OCI-LY7 (cell line): ENCODE measurements at regions not wholly inside any gene's neighbourhood (a gene's known extent, or its start where the extent isn't known, plus 50 kb on each side); places are given as distances from the start of the nearest gene placed in this dataset.
"Not testable (repeated sequence)": the region's sequence is repeated elsewhere in the genome, so short reads cannot be mapped to it uniquely, and the experiment has no call there.

Source experiments
- BruUV-seq: library from RNA; stranded (reverse); fragments of 400-500 nt; replicated peaks from 2 replicates; lab custom pipeline; 2021; lab: Mats Ljungman, UMichigan
- CTCF ChIA-PET: fragments of 300-600 bp; sonication (Branson Sonifier 250); formaldehyde crosslinking; loops from one replicate; lab custom pipeline; 2022; ENCODE audit warnings: antibody characterized with exemption; ENCODE audit not compliant: unreplicated experiment; lab: Charles Lee
- POLR2A ChIA-PET: fragments of 300-600 bp; sonication (Branson Sonifier 250); formaldehyde crosslinking; loops from one replicate; lab custom pipeline; 2022; ENCODE audit warnings: antibody characterized with exemption; lab: Charles Lee
- DNase-seq: peaks from one replicate; pipeline ENCODE4 v3.0.0-alpha.2; 2015; ENCODE audit warnings: low spot score
- H2AFZ ChIP-seq: fragments of 200-600 bp; sonication (generic), shearing (Covaris generic); 2 replicates; pipeline ENCODE4 v1.6.1; 2014; ENCODE audit warnings: mild to moderate bottlenecking, antibody characterized with exemption, low read length, moderate library complexity
- H3K27ac ChIP-seq: fragments of 200-600 bp; sonication (generic); 2 replicates; pipeline ENCODE4 v1.5.1; 2014; ENCODE audit warnings: mixed run types, low read depth, mild to moderate bottlenecking, moderate library complexity, low read length, inconsistent platforms; ENCODE audit not compliant: poor library complexity, severe bottlenecking
- H3K36me3 ChIP-seq: fragments of 200-600 bp; sonication (generic); 2 replicates; pipeline ENCODE4 v1.6.1; 2014; ENCODE audit warnings: mild to moderate bottlenecking, antibody characterized with exemption, low read length, moderate library complexity, mixed read lengths; ENCODE audit not compliant: insufficient read depth
- H3K4me1 ChIP-seq: fragments of 200-600 bp; sonication (generic); 2 replicates; pipeline ENCODE4 v1.5.1; 2014; ENCODE audit warnings: mild to moderate bottlenecking, low read length; ENCODE audit not compliant: insufficient read depth, poor library complexity, severe bottlenecking
- H3K4me2 ChIP-seq: fragments of 200-600 bp; sonication (generic); 2 replicates; pipeline ENCODE4 v1.6.1; 2014; ENCODE audit warnings: mild to moderate bottlenecking, low read length
- H3K4me3 ChIP-seq: fragments of 200-600 bp; sonication (generic); 2 replicates; pipeline ENCODE4 v1.5.1; 2014; ENCODE audit warnings: mild to moderate bottlenecking, low read depth, low read length; ENCODE audit not compliant: poor library complexity, severe bottlenecking
- H3K79me2 ChIP-seq: fragments of 200-600 bp; sonication (generic); 2 replicates; pipeline ENCODE4 v1.6.1; 2016; ENCODE audit warnings: low read depth, mild to moderate bottlenecking, low read length, moderate library complexity, mixed read lengths; ENCODE audit not compliant: insufficient read depth
- H3K9me2 ChIP-seq: fragments of 200-600 bp; sonication (generic); 2 replicates; pipeline ENCODE4 v1.6.1; 2016; ENCODE audit warnings: mild to moderate bottlenecking, low read length, mixed read lengths; ENCODE audit not compliant: insufficient read depth
- H3K9me3 ChIP-seq: fragments of 200-600 bp; sonication (generic); 2 replicates; pipeline ENCODE4 v1.6.1; 2014; ENCODE audit warnings: mild to moderate bottlenecking, mixed run types, low read length, mixed read lengths
- H4K20me1 ChIP-seq: fragments of 200-600 bp; sonication (generic); 2 replicates; pipeline ENCODE4 v1.6.1; 2014; ENCODE audit warnings: mild to moderate bottlenecking, antibody characterized with exemption, low read length, moderate library complexity, mixed read lengths; ENCODE audit not compliant: insufficient read depth
- EZH2phosphoT487 ChIP-seq: fragments of 200-600 bp; sonication (generic); IDR thresholded peaks from 2 replicates; pipeline ENCODE4 v1.6.1; 2018; ENCODE audit warnings: low read depth, borderline replicate concordance, mild to moderate bottlenecking, mixed run types, antibody characterized with exemption, low read length, moderate library complexity, mixed read lengths
- intact Hi-C: fragments of 100-400 bp; cut with micrococcal nuclease; formaldehyde crosslinking; loops from one replicate; pipeline ENCODE4 v1.10.0; 2022; ENCODE audit not compliant: unreplicated experiment
- TF ChIP-seq, protein P1 (sequence below): fragments of 200-600 bp; sonication (generic); conservative IDR thresholded peaks from 2 replicates; pipeline ENCODE4 v1.5.1; 2014; ENCODE audit warnings: mild to moderate bottlenecking, antibody characterized with exemption, low read length, moderate library complexity, mixed read lengths

DNA sequence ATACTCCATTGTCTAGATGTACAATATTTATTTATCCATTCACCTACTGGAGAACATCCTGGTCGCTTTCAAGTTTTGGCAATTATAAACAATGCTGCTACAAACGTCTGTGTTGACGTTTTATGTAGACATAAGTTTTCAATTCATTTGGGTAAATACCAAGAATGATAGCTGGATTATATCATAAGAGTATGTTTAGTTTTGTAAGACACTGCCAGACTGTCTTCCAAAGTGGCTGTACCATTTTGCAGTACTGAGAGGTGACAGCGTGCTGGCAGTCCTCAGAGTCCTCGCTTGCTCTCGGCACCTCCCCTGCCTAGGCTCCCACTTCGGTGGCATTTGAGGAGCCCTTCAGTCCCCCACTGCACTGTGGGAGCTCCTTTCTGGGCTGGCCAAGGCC lies 253.3 kb upstream of the INTU start:
- POLR2A ChIA-PET = no interaction called here
- TF ChIP-seq, protein P1, sequence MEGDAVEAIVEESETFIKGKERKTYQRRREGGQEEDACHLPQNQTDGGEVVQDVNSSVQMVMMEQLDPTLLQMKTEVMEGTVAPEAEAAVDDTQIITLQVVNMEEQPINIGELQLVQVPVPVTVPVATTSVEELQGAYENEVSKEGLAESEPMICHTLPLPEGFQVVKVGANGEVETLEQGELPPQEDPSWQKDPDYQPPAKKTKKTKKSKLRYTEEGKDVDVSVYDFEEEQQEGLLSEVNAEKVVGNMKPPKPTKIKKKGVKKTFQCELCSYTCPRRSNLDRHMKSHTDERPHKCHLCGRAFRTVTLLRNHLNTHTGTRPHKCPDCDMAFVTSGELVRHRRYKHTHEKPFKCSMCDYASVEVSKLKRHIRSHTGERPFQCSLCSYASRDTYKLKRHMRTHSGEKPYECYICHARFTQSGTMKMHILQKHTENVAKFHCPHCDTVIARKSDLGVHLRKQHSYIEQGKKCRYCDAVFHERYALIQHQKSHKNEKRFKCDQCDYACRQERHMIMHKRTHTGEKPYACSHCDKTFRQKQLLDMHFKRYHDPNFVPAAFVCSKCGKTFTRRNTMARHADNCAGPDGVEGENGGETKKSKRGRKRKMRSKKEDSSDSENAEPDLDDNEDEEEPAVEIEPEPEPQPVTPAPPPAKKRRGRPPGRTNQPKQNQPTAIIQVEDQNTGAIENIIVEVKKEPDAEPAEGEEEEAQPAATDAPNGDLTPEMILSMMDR = no peak
- TF ChIP-seq EZH2phosphoT487 = no peak

DNA sequence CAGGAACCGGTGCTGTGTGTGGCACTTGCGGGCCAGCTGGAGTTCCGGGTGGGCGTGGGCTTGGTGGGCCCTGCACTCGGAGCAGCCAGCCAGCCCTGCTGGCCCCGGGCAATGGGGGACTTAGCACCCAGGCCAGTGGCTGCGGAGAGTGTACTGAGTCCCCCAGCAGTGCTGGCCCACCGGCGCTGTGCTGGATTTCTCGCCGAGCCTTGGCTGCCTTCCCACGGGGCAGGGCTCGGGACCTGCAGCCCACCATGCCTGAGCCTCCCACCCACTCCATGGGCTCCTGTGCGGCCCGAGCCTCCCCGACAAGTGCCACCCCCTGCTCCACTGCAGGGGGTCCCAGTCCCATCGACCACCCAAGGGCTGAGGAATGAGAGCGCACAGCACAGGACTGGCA lies 252.8 kb upstream of the INTU start:
- H2AFZ ChIP-seq, POLR2A ChIA-PET, intact Hi-C loops, DNase-seq, H3K9me3 ChIP-seq, H3K27ac ChIP-seq, BruUV-seq, H3K4me3 ChIP-seq, H3K4me2 ChIP-seq, H4K20me1 ChIP-seq, H3K4me1 ChIP-seq, H3K36me3 ChIP-seq, CTCF ChIA-PET, H3K79me2 ChIP-seq, H3K9me2 ChIP-seq: not testable (repeated sequence)

More for the DNA sequence above, 253.3 kb upstream of the INTU start:
- intact Hi-C loops = no loop called here
- Histone ChIP-seq H3K4me2 (no peak overlapping the region), H3K4me3 (no peak overlapping the region), H3K79me2 (no peaks in the 10 kb centered on the region), H4K20me1 (no peaks in the 10 kb centered on the region), H3K9me3 (no peaks in the 10 kb centered on the region), H3K4me1 (no peaks in the 10 kb centered on the region), H2AFZ (no peak overlapping the region), H3K9me2 (no peaks in the 10 kb centered on the region), H3K27ac (no peak overlapping the region), H3K36me3 (no peaks in the 10 kb centered on the region)
- DNase-seq = no peak
- CTCF ChIA-PET = no interaction called here
- no TSS peak for BruUV-seq

DNA sequence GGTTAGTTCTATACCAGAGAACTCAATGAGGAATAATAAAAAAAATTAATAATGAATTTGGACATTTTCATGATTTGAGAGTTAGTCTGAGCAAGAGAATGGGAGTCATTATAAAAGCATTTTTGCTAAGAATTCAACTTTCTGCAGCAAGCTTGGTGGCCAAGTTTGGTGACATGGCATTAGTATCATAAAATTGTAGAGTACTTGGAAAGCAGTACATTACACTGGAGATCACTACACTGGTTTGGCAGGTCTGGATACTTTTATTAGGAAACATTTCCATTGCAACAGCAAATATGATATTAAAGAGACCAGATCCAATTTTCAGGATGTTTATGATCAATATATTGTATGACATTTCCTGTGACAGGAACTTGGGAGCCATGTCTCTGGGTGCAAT lies 249.1 kb upstream of the INTU start:
- Histone ChIP-seq H3K9me3 (no peaks in the 10 kb centered on the region), H3K9me2 (no peaks in the 10 kb centered on the region), H2AFZ (no peak overlapping the region), H3K4me1 (no peaks in the 10 kb centered on the region), H4K20me1 (no peaks in the 10 kb centered on the region), H3K79me2 (no peaks in the 10 kb centered on the region), H3K4me2 (no peak overlapping the region), H3K4me3 (no peak overlapping the region), H3K36me3 (no peaks in the 10 kb centered on the region), H3K27ac (no peak overlapping the region)
- CTCF ChIA-PET = no interaction called here
- POLR2A ChIA-PET = interaction anchor here (0.7 kb wide), 1 partner anchor 1553 kb away, joined by 4 read pairs; no protein-coding TSS in a partner anchor
- BruUV-seq = no TSS peak
- DNase-seq = no peak
- intact Hi-C loops = no loop called here
- TF ChIP-seq, protein P1 = no peak
- TF ChIP-seq EZH2phosphoT487 = no peak
